ENCODE measurements at regions not wholly inside any gene's neighbourhood (a gene's known extent, or its start where the extent isn't known, plus 50 kb on each side); places are given as distances from the start of the nearest gene placed in this dataset.

DNA sequence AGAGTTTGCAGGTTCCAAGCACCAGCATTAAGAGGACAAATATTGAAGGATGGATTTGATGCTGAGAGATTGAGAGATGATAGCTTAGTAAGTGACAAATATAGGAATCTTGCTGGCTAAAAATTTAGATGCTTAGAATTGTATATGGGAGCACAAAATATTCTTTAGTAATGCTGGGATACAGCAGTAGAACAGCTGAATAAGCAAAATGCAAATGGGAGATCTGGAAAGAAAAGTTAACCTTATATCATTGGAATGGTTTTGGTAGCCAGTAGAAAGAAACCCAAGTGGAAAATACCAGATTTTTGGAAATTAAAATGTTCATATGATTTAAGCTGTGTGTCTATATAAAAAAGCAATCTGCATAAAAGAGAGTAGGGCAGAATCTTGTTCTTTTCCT lies 308.6 kb upstream of the CPEB2 start:
- TF ChIP-seq EZH2phosphoT487 (IDR thresholded peaks at IDR 0.05; ENCODE audit: borderline replicate concordance, low read length) (no peak), CTCF (conservative IDR thresholded peaks at IDR 0.05; ENCODE audit: low read depth, low read length) (no peak), EZH2 (IDR thresholded peaks at IDR 0.05; ENCODE audit: low read length, unreplicated experiment) (no peak)
